ENCODE measurements at regions not wholly inside any gene's neighbourhood (a gene's known extent, or its start where the extent isn't known, plus 50 kb on each side); places are given as distances from the start of the nearest gene placed in this dataset.
"Not testable (repeated sequence)": the region's sequence is repeated elsewhere in the genome, so short reads cannot be mapped to it uniquely, and the experiment has no call there.

DNA sequence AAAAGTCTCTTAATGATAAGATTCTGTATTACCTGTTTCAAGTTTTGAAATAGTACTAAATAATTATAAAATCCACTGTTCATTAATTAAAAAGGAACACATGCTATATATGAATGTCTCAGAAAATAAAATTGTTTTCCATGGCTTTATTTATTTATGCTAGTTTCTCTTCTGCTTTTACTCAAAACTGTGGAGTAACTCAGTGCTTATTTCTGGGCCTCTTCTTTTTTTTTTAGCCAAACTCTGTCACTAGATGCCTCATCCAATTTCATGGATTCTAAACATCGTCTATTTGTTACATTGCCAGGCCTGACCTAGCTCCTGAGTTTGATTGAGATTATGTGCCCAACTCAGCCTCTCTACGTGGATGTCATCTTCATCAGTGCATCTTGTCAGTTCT lies 1509.7 kb downstream of the MAT2B start:
- DNase-seq, result no peak

DNA sequence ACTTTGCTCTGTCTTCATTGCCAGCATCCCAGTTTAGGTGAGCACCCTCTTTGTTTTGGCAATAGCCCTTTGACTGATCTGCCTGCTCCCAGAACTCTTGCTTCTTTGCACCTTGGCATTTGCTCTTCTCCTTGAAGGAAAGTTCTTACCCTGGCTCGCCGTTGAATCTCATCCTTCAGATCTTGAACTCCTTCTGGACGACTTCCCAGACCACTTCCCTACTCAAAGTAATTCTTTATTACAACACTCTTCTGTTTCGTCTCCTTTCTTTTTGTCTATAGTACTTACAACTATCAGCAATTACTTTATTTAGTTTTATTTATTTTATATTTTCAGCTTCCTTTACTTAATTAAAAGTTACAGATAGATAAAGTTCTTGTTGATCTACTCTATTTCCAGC lies 1510.1 kb downstream of the MAT2B start:
- no peak for DNase-seq

DNA sequence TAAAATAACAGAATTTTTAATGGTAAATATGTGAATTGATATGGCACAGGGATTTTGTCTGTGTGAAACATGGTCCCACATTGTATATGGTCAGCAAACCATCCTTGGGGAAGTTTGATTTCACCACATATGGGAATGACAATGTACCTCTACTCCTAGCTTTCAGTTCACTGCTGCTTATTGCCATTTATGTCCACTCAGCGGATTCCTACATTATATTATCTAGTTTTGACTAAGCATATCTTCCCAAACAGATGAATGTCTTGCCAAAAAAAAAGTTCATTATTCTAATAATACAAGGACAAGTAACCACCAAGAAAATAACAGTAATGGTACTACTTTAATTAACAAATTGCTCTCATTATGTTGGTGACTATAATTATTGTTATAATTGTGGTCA lies 1521.6 kb downstream of the MAT2B start:
- no peak for DNase-seq

DNA sequence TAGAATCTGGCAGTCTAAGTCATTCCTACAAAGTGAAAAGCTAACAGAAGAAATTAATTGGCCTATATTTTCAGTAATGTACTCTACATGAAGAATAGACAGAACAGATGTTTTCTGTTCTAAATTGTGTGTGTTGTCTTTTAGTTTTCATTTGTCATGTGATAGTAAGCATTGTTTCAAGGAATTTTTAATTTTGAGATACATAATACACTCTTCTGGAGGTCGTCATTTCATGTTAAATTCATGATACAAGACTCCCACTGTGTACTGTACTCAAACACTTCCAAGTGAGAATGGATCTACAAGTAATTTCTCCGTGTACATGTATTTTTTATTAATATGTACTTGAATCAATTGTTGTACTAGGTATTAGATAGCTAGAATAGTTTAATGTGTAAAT lies 1522.9 kb downstream of the MAT2B start:
- DNase-seq, result no peak

DNA sequence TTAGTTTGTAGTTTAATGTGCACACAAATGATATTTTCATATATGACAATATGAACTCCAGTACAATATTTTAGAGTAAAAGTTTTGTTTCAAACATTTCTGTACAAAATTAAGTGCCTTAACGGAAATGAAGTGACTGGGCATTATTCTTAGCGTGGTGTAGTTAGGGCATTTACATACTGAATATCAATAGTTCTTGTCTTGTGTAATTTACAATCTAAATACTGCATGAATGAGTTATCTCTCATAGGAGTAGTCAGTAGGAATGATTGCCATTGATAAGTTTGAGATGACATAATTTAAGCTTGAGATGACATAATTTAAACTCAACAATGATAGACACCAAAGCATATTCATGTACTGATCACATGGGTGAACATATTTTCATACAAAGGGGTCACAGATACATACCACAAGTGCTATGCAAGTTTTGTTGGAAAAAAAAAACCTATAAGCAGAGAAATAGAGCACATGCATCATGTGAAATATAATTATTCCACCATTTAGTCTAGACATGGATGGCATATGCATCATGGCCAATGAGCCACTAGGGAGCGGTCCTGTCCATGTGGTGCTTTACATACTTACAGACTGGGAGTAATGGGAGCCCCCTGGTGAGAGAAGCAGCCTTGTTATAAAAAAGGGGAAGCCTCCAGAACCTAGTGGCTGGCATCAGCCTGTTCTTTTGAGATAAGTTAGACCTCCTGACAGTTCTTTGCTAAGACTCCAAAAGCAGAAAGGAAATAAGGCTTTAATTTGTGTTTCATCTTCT lies 1523.9 kb downstream of the MAT2B start:
- no peak for DNase-seq

DNA sequence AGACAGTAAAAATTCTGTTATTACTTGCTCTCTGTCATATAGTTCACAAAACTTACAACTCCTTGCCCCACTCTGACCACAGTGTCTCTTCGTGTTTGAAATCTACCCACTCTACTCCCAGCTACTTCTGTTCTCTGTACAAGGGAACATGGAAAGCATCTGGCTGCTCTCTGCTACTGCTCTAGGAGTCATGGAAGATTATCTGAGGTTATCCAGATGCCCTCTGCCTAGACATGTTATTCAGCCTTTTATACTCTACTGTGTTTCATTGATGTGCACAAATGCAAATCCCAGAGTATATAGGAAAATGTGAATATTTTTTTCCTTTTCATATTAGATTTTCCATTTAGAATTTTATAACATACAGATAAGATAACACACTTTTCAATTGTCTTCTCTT lies 1525.6 kb downstream of the MAT2B start:
- DNase-seq, result no peak

DNA sequence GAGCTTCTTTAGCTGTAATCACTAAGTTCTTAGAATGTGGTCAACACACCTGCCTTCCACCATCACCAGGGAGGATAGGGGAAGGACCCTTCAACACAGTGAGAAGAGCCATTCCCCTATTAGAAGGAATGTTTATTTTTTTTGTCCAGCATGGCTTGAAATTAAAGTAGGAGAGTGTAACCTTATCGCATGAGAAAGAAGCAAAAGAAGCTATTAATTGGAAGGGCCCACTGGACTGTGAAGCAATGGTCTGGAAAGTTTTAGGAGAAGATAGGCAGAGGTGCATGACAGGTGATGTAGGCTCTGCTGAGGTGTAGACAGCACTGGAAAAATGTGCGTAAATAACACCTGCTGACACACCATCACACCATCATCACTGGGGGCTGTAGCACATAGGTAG lies 1526.0 kb downstream of the MAT2B start:
- no peak for DNase-seq

DNA sequence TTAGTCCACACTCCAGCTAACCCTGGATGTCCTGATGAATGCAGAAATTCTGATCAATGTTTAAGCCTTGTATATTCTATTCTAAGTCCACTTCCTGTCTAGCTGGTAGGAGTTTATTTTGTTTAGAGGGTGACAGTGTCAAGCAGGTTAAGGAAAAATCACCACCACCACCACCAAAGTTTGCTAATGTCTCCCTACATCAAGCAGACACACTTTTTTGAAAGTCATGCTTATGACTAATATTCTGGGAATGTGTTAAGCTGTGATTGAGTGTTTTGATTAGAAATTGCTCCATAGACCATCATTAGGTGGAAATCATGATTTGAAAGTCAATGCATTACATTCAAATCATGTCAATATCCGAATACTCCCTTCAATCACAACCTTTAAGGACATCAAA lies 1530.1 kb downstream of the MAT2B start:
- DNase-seq, result no peak

DNA sequence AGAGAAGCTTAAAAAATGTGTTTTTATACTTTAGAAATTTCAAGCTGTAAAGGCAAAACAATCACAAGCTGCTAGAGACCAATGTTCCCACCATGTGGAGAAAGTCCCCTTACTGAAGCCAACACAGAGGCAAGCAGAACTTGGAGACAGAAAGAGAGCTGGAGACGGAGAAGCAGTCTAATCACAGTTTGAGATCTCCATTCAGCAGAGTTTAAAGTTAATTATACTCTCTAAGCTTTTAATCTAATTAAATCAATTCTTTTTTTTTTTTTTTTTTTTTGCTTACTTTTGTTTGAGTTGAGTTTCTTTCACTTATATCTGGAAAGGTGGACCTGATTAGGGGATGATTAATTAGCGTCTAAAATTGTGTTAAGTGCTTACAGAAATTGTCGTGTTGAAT lies 1534.3 kb downstream of the MAT2B start:
- DNase-seq, result no peak

DNA sequence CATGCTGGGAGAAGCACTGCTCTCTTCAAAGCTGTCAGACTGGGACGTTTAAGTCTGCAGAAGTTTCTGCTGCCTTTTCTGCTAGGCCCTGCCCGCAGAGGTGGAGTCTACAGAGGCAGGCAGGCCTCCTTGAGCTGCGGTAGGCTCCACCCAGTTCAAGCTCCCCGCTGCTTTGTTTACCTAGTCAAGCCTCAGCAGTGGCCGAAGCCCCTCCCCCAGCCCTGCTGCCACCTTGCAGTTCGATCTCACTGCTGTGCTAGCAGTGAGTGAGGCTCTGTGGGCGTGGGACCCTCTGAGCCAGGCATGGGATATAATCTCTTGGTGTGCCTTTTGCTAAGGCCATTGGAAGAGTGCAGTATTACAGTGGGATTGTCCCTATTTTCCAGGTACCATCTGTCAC lies 1540.5 kb downstream of the MAT2B start:
- not testable (repeated sequence) for DNase-seq

DNA sequence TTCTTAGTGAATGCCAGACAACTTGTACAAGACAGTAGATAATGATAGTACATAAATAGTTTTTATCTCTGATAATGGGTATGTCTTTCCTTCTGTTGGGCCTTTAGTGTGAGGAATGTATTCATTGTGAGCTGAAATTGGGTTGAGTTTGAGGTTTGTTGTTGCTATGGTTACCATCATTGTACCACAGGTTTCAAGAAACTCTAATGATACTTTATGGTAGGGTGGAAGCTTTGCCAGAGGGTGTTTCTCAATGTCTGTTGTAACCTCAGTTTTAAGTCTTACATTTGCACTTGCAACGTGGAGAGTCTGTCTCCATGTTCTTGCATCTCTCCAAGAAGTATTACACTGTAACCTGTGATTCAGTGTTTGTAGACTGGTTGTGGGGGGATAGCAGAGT lies 1550.1 kb downstream of the MAT2B start:
- no peak for DNase-seq

DNA sequence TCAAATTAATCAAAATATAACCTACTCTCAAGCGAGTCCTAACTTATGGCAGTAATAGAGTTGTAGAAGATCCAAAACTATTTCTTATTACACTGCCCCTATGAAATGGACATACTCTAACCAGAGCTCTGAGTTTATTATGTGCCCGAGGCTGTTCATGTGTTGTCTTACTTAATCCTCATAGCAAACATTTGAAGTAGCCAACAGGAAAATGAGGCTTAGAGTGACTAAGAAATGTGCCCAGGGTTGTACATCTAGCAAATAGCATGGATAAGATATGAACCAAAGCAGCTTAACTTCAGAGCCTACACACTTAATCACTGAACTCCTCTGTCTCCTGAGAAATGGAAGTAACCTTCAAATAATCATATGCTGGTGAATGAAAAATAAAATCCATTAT lies 1551.7 kb downstream of the MAT2B start:
- no peak for DNase-seq

DNA sequence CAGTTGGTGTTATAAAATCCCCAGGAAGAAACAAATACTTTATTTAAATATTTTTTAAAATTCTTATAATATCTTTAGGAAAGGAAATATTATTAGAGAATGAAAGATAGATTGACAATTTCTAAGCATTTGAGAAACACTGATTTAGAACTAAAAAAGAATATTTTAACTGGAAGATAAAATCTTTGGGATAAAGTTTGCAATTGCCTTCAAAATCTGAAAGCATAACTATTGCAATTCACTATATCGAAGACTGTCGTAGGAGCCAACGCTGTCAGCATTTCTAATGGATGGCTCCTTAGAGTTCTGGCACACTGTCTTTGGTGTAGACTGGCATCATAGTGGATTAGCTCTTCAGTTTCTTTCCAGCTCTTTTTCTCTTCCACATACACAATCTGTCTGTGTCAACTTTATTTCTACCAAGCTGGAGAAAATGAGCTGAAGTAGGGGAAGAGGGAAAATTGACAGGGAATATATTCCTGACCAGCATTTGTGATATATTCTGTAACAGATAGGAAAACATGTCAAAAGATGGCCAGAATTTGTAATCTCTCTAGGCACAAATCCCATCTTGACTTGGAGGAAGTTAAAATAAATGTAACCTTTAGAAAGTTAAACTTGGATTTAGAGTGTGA lies 1561.4 kb downstream of the MAT2B start:
- no peak for DNase-seq

DNA sequence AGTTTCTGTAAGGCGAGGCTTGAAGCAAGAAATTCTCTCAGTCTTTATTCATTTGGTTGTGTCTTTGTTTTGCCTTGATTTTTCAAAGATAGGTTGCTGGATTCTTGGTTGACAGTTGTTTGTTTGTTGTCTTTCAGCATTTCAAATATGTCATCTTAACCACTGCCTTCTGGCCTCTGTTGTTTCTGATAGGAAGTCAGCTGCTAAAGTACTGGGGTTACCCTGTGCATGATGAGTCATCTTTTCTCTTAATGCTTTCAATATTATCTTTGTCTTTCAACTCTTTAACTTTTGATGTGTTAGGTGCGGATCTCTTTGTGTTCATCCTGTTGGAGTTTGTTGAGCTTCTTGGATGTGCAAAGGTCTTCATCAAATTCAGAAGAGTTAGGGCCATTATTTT lies 1571.3 kb downstream of the MAT2B start:
- no peak for DNase-seq

DNA sequence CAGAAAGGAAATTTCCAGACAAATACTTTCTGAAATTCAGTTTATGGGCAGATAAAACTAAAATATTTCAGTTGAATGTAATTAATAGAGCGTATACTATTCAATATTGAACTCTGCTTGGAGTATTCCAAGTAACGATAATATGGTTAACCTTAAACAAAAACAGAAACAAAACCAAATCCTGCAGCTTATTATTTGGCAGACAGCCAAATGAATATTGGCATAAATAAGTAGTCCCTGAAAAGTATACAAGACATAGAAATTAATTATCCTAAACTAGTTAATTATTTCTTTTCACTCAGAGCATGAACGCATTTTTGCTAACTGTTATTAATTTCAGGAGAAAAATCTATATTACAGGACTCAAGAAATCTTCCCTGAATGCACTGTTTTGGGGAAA lies 1574.0 kb downstream of the MAT2B start:
- no peak for DNase-seq

DNA sequence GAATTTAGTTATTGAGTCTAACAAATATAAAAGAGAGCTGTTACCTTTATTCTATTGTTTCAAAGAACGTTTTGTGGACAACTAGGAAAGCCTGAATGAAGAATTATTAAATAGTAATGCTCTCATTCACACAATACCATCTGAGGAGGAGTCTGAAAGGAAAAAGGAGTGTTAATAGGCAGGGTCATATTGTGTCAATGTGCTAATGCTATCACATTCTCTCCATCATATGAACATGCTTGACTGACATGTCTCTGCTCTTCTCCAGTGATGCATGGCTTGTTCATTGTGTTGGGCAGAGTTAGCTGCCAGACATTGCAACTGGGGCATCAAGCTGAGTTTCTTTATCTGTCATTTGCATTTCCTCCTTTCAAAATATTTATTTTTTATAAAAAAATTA lies 1578.0 kb downstream of the MAT2B start:
- no peak for DNase-seq

DNA sequence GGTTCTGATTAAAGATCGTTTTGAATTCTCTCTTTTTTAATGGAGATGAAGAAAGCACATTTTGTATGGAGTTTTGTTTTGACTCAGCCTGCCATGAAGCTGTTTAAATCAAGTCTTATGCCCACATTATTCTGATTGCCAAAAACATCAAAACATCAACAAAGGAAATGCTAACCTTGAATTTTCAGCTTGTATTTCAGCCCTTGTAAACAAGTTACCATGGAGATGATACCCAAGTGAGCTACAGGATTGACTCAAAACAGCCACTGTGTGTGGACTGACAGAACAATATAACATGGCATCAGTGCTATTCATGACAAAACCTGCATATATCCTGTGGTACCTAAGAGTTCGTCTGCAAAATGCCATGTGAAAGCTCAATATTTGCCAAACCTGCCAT lies 1581.0 kb downstream of the MAT2B start:
- DNase-seq, result no peak

DNA sequence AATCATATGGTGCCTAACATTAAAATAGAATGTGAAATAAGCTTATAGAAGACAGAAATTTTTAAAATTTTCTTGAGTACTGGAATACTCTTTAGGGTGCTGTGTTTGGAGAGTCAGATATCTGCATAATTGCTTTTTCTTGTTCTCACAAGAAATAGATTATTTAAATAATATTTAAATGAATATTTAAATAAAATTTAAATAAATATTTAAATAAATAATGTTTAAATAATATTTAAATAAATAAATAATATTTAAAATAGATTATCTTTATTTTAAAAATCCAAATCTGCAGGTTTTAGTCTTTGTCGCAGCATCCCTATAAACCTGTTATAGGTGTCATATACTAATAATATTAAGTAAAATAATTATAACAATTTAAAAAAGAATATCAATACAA lies 1589.4 kb downstream of the MAT2B start:
- no peak for DNase-seq

DNA sequence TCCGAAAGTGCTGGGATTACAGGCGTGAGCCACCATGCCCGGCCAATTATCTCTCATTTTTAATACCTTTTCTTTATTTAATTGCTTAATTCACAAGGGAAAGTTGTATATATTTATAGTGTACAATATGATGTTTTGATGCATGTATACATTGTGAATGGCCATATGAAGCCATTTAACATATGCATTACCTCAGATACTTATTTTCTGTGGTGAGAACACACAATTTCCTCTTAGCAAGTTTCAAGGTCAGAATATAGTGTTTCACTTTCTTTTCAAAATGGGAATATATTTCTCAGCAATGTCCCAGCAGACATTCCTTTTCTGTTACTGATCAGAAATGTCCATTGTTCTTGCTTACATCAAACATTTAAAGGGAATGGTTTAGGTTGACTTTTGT lies 1596.3 kb downstream of the MAT2B start:
- no peak for DNase-seq

DNA sequence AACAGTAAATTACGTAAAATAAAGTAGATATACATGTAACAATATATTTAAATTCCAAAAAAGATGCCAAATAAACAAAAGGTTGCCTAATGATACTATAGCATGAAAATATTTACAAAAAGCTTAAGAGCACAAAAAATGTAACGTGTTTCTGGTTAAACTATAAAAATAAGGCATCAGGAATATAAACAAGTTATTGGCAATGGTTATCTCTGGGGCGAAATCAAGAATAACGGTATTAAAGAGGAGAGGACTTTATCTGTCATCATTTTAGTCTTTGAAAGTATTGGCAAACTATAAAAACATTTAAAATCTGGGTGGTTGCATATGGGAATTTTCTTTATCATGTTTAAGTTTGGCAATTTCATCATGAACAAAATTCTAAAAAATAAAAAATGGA lies 1599.2 kb downstream of the MAT2B start:
- DNase-seq, result no peak

DNA sequence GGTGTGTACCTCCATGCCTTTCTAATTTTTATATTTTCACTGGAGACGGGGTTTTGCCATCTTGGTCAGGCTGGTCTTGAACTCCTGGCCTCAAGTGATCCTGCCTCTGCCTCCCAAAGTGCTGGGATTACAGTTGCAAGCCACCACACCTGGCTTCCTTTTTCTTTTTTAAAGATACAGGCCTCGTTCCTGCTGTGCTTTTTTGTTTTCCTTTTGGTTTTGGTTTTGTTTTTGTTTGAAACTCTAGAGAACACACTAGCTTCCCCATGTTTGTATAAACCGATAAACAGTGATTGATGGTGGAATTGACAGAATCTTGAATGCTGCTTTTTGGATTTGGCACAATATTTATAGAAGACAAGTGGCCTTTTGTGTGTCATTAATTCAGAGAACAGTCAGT lies 1603.4 kb downstream of the MAT2B start:
- DNase-seq, result no peak

DNA sequence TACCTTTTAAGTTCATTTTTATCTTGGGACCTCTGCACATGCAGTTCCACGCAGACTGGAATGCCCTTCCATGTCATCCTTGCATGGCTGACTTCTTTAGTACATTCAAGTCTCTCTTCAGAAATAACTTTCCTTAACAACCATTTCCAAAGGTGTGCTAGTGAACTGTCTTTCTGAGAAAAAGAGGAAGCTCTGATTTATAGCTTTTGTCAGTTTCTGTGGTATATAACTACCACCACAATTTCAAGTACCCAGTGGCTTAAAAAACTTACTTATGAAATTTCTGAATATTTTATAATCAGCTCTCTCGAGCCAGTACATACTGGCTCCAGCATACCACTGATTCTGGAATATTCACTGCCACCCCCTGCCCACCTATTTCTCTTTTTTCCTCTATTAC lies 1613.8 kb downstream of the MAT2B start:
- DNase-seq, result no peak

DNA sequence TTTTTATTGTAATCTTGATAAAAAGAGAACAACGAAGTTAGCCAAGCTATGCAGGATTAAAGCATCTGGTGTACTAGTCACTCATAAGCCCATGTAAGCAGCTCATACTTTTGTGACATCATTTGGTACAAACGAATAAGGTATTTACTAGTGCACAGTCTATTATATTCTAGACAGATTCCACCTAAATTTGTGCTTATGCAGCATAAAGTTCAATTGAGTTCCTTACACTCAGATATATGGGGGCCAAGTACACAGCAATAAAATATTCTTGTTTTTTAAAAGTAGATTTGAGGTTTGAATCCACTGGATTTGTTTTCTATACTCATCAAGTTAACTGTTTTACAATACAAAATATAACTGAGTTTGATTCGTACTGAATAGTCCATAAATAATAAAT lies 1621.2 kb downstream of the MAT2B start:
- DNase-seq, result no peak

DNA sequence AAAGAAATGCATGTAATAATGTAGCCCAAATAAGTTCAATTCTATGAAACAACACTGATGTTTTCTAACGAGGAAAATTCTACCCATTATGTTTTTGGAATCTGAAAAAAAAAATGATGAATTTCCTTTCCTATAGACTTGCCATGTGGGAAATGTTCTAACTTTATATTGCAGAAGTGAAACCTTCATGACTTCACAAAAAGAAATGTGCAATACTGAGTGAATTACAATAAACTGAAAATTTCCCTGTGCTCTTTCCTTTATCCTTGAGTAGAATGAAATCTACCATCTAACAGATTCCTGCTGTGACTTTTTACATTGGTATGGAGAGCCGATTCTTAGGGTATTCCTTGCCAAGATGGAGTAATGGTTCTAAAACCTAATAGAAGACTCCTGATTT lies 1622.5 kb downstream of the MAT2B start:
- no peak for DNase-seq

DNA sequence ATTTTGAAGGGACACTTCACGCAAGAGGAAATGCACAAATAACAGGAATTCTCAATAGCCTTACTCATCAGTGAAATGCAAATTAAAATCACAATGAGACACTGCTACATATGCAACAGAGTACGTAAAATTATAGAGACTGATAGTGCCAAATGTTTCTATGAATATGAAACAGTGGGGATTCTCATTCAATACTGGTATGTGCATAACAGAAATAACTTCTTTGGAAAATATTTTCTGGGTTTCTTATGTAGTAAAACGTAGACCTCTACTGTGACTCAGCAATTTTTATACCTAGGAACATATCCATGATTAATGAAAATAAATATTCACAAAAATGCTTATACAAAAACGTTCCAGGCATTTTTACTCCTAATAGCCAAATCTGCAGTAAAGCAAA lies 1625.2 kb downstream of the MAT2B start:
- DNase-seq, result no peak
